ENCODE measurements at regions not wholly inside any gene's neighbourhood (a gene's known extent, or its start where the extent isn't known, plus 50 kb on each side); places are given as distances from the start of the nearest gene placed in this dataset.

DNA sequence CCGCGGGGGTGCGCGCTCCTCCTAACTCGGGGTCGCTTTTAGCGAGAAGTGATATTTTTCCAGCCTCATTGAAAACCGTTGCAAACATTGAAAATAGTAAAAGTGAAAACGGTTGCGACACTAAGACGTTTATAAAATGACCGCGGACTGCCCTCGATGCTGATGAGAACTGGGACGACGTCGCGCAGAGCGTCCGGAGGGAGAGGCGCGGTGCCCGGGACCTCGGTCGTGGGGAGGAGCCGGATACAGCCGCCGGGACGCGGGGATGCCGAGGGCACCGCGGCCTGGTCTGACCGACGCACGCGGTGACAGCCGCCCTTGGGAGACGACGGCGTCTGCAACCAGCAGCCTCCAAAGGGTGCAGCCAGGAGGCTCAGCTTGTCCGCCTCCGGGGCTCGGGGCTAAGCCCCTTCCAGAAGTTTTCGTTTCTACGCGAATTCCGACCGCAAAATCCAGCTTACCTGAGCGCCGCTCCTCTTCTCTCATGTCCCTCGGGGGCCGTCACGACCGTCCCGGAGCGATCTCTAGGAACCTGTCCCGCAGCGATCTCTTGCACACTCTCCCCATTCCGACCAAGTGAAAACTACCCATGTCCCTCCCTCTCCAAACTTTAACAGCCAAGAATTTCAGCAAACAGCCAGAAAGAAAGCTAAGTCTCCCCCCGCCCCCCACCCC is 144.4 kb upstream of the ETS2 start:
- Histone ChIP-seq H3K27ac (no peak overlapping the region), H3K27me3 (peaks cover 37 to 62% (median 45%) of the 10 kb centered on the region in 3 donors), H3K4me3 (peak overlapping the region; percentile 47 to 52 (median 50)), H3K9me3 (no peaks in the 10 kb centered on the region), H3K4me1 (peaks cover 0 to 3% of the 10 kb centered on the region in 2 donors), H3K36me3 (no peaks in the 10 kb centered on the region)
- DNase-seq (no peak), ATAC-seq (no peak)
- intact Hi-C loops (cut with DNase I; ENCODE audit: low total_unique reads) (no loop called here), in situ Hi-C loops (cut with MboI; ENCODE audit: low sequenced_read_pairs in 4 of 4) (no loop called here)
- TF ChIP-seq POLR2A (IDR thresholded peaks at IDR 0.05): no peak

- no peaks in the 10 kb centered on the region for H3K9me3 ChIP-seq
- ATAC-seq (no peak), DNase-seq (no peak)
- intact Hi-C loops (cut with DNase I; ENCODE audit: low total_unique reads): no loop called here
- H3K4me1 ChIP-seq: peaks cover 0 to 3% of the 10 kb centered on the region in 2 donors
- in situ Hi-C loops (cut with MboI; ENCODE audit: low sequenced_read_pairs in 4 of 4): no loop called here
- H3K4me3 ChIP-seq: peak overlapping the region in 2 of 4 donors; percentile 51 to 52
- H3K27me3 ChIP-seq: peaks cover 37 to 56% (median 39%) of the 10 kb centered on the region in 3 donors
- no peak overlapping the region for H3K27ac ChIP-seq
- TF ChIP-seq POLR2A (IDR thresholded peaks at IDR 0.05): no peak
- TF ChIP-seq CTCF (IDR thresholded peaks at IDR 0.05 in 4 of 5, conservative IDR thresholded peaks at IDR 0.05 in 1 of 5): no peak
- no peaks in the 10 kb centered on the region for H3K36me3 ChIP-seq
Measured at GRCh38 chr21:38661889-38662568, 143.7 kb upstream of the ETS2 start.

DNA sequence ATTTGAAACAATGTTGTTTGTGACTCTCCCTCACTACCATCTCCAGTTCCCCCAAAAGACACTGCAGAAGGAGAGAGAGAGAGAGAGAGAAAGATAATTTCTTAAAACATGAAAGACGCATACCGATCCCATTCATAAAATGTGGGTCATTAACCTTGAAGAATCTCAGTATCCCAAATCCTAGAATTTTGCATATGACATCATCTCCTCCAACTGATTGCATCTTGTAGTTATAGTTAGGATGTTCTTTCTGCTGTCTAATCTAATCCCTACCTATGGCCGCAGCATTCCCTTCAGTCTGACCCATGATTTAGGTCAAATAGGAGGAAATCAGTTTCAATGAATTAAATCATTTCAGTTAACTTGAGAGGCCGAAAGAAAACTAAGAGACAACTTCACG is 142.4 kb upstream of the ETS2 start:
- in situ Hi-C loops (cut with MboI; ENCODE audit: low sequenced_read_pairs in 4 of 4) (no loop called here), intact Hi-C loops (cut with DNase I; ENCODE audit: low total_unique reads) (no loop called here)
- H3K4me3 ChIP-seq: no peak overlapping the region
- DNase-seq (no peak), ATAC-seq (no peak)
- TF ChIP-seq POLR2A (IDR thresholded peaks at IDR 0.05) (no peak), CTCF (IDR thresholded peaks at IDR 0.05 in 4 of 5, conservative IDR thresholded peaks at IDR 0.05 in 1 of 5) (no peak)
- no peaks in the 10 kb centered on the region for H3K9me3 ChIP-seq
- no peaks in the 10 kb centered on the region for H3K36me3 ChIP-seq
- H3K27me3 ChIP-seq: peaks cover 26 to 46% (median 29%) of the 10 kb centered on the region in 3 donors
- H3K27ac ChIP-seq: no peak overlapping the region
- peaks cover 0 to 3% of the 10 kb centered on the region in 2 donors for H3K4me1 ChIP-seq

DNA sequence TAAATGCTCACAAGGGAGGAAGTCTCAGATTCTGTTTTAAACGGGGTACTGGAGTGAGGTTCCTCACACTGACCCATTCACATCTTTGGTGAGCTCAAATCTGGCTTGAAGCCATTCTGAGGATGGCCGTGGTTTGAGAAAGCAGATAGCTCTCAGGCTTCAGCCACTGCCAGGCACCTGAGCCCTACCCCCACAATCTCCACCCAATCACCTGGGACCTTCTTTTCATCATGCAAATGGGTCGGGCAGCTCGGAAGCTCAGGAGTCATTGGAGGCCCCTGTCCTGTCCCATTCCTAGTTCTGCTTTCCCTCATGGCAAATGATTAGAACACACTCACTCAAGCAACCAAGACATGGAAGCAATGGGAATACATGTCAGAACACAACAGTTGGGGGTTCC is 141.4 kb upstream of the ETS2 start:
- H3K27ac ChIP-seq: no peak overlapping the region
- ATAC-seq: no peak
- in situ Hi-C loops (cut with MboI; ENCODE audit: low sequenced_read_pairs in 4 of 4): no loop called here
- H3K9me3 ChIP-seq: no peaks in the 10 kb centered on the region
- no peak overlapping the region for H3K4me3 ChIP-seq
- H3K4me1 ChIP-seq: peaks cover 0 to 3% of the 10 kb centered on the region in 2 donors
- DNase-seq: no peak
- intact Hi-C loops (cut with DNase I; ENCODE audit: low total_unique reads): no loop called here
- H3K27me3 ChIP-seq: peaks cover 21 to 36% (median 22%) of the 10 kb centered on the region in 3 donors
- no peak for TF ChIP-seq CTCF (IDR thresholded peaks at IDR 0.05 in 4 of 5, conservative IDR thresholded peaks at IDR 0.05 in 1 of 5)
- no peak for TF ChIP-seq POLR2A (IDR thresholded peaks at IDR 0.05)
- H3K36me3 ChIP-seq: no peaks in the 10 kb centered on the region

GRCh38 chr21:38664841-38665240 is 140.9 kb upstream of the ETS2 start:
- Histone ChIP-seq H3K4me1 (peaks cover 0 to 3% of the 10 kb centered on the region in 2 donors), H3K9me3 (no peaks in the 10 kb centered on the region), H3K4me3 (no peak overlapping the region), H3K27me3 (peaks cover 15 to 30% (median 17%) of the 10 kb centered on the region in 3 donors), H3K36me3 (no peaks in the 10 kb centered on the region), H3K27ac (no peak overlapping the region)
- no peak for TF ChIP-seq POLR2A (IDR thresholded peaks at IDR 0.05)
- no peak for TF ChIP-seq CTCF (IDR thresholded peaks at IDR 0.05 in 4 of 5, conservative IDR thresholded peaks at IDR 0.05 in 1 of 5)
- DNase-seq: no peak
- intact Hi-C loops (cut with DNase I; ENCODE audit: low total_unique reads): no loop called here
- in situ Hi-C loops (cut with MboI; ENCODE audit: low sequenced_read_pairs in 4 of 4): no loop called here
- ATAC-seq: no peak
